Central memory CD8-positive, alpha-beta T cell (primary cell): ENCODE measurements at regions not wholly inside any gene's neighbourhood (a gene's known extent, or its start where the extent isn't known, plus 50 kb on each side); places are given as distances from the start of the nearest gene placed in this dataset.

ENCODE experiments used
- ATAC-seq: fragments of 150-1000 bp; cut with Tn5 transposase; replicated peaks from 2 replicates; pipeline ENCODE4 v1.10.0; 2022; ENCODE audit warnings: mild to moderate bottlenecking, moderate FRiP score, moderate number of reproducible peaks; ENCODE audit not compliant: poor library complexity, severe bottlenecking; ENCODE audit errors: extremely low read depth
- DNase-seq, 2 donors: peaks; one replicate each; pipeline ENCODE4 v3.0.0; 2021; ENCODE audit warnings: low spot score in 2 of 2
- H3K27ac Mint-ChIP-seq: one replicate; pipeline ENCODE4 v1.8.0; 2022; ENCODE audit warnings: low read depth, mild to moderate bottlenecking, moderate library complexity, mixed read lengths
- H3K27me3 Mint-ChIP-seq: one replicate; pipeline ENCODE4 v1.8.0; 2022; ENCODE audit warnings: mixed read lengths
- H3K36me3 Mint-ChIP-seq: one replicate; pipeline ENCODE4 v1.8.0; 2022; ENCODE audit warnings: mild to moderate bottlenecking, moderate library complexity, mixed read lengths; ENCODE audit not compliant: insufficient read depth
- H3K4me1 Mint-ChIP-seq: one replicate; pipeline ENCODE4 v1.8.0; 2022; ENCODE audit warnings: mixed read lengths
- H3K4me3 Mint-ChIP-seq: one replicate; pipeline ENCODE4 v1.8.0; 2022; ENCODE audit warnings: mild to moderate bottlenecking, moderate library complexity, mixed read lengths
- H3K9me3 Mint-ChIP-seq: one replicate; pipeline ENCODE4 v1.8.0; 2022; ENCODE audit warnings: mixed read lengths

DNA sequence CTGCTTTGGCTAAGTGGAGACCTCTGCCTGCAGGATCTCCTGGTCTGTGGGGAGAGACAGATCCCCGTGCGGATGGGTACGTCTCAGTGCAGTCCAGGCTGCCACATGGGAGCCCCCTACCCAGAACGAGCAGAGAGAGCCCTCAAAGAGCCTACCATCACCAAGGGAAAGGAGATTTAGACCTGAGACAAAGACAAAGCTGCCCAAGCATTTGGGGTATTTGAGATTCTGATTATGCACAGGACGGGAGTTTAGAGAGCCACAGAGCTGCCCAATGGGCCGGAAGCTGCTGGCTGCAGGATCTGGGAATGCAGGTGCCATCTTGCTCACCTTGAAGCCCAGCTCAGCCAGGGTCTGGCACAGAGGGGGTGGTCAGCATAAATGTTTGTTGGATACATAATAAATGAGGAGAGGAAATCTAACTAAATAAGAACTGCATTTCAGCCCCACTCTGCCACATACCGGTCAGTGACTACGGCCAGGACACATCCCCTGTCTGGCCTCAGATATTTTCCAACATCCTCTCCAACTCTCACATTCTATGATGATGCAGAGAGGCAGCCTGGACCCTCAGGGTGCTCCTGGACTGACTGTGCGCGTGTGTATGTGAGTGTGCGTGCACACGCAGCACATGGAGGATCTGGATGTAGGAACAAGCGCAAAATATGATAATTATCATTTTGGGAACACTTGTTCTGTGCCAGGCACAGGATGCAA, 157.8 kb downstream of the FGF18 start:
- H3K4me1 Mint-ChIP-seq: no peaks in the 10 kb centered on the region
- no peak overlapping the region for H3K4me3 Mint-ChIP-seq
- H3K27me3 Mint-ChIP-seq: peaks cover 47% of the 10 kb centered on the region
- no peaks in the 10 kb centered on the region for H3K9me3 Mint-ChIP-seq
- no peak overlapping the region for H3K27ac Mint-ChIP-seq
- DNase-seq (no peak), ATAC-seq (no peak)
- H3K36me3 Mint-ChIP-seq: peaks cover 1% of the 10 kb centered on the region

DNA sequence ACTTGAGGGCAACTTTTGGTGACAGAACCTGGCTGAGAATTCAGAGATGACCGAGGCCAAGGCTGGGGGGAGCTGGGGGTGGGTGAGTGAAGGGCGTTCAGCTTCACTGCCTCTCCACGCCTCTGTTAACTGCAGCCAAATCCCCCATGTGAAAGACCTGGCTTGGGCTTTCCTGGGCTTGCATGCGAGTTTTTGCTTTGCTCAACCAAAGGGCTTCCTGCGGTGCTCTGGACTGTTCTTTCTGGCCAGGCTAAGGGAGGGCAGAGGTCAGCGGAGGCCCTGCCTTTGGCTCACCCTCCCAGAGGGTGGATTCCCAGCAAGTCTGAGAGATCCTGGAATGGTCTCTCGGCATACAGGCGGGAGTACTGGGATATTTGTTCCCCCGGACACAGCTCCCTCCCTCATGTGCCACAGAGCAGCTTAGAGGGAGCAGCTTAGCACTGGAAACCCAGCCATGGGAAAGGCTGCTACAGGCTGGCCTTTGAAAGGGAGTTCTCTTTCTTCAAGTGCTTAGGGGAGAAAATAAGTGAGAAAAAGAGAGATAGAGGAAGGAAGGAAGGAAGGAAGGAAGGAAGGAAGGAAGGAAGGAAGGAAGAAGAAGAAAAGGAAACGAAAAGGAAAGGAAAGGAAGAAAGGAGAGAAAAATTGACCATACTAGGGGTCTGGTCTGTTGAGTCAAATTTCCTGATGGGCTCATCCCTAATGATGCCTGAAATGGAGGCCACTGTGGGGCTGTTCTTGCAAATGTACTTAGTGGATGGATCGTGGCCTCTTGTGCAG, 158.8 kb downstream of the FGF18 start:
- Mint-ChIP-seq H3K4me1 (no peaks in the 10 kb centered on the region), H3K36me3 (peaks cover 1% of the 10 kb centered on the region), H3K9me3 (no peaks in the 10 kb centered on the region), H3K27me3 (peaks cover 41% of the 10 kb centered on the region), H3K27ac (no peak overlapping the region), H3K4me3 (no peak overlapping the region)
- DNase-seq (no peak), ATAC-seq (no peak)

DNA sequence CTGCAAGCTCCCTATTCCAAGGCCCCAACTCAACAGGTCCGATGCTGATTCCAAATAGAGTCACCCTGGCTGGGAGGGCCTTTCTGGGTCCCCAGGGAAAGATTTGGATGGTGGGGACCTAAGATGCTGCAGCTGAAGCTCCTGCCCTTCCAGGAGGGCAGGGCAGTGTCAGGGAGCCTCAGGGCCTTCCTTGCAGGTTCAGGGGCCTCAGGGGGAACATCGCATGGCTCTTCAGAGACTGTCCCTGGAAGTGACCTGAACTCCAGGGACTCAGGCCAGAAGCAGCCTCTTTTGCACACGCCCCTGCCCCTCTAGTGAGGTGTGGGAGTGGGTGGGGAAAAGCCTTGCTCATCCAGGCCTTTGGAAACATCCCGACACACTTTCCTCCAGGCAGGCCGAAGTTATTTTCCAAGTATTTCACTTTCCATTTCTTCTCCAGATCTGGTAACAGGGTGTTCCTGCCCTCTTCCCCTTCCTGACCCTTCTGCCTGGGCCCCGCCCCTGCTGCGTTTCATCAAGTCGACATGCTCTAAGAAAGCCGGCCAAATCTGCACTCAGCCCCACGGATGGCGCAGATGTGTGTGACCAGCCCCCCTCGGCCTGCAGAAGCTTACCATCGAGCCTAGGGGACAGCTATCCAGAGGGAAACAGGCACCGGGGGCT, 159.5 kb downstream of the FGF18 start:
- no peak overlapping the region for H3K4me3 Mint-ChIP-seq
- H3K4me1 Mint-ChIP-seq: no peaks in the 10 kb centered on the region
- no peak overlapping the region for H3K27ac Mint-ChIP-seq
- DNase-seq (no peak), ATAC-seq (no peak)
- peaks cover 41% of the 10 kb centered on the region for H3K27me3 Mint-ChIP-seq
- no peaks in the 10 kb centered on the region for H3K9me3 Mint-ChIP-seq
- H3K36me3 Mint-ChIP-seq: peaks cover 1% of the 10 kb centered on the region

DNA sequence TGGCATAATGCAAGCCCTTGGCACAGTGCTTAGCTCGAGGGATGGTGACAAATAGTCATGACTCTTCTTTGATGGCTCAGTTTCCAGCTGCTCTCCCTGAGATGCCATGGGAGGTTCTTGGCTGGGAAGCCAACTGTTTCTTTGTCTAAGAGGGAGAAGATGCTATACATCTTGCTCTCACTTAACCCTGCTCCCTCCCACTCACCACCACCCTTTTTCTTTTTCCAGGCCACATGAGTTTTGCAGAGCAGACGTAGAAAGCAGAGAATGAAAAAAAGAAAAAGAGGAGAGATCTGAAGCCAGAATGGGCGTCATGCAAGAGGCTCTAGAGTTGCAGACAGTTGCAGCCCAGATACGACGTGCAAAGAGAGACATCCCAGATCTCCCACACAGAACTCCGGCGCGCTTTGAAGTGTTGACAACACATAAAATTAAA, 160.5 kb downstream of the FGF18 start:
- no peak for ATAC-seq
- Mint-ChIP-seq H3K27me3 (peaks cover 43% of the 10 kb centered on the region), H3K4me1 (no peaks in the 10 kb centered on the region)

DNA sequence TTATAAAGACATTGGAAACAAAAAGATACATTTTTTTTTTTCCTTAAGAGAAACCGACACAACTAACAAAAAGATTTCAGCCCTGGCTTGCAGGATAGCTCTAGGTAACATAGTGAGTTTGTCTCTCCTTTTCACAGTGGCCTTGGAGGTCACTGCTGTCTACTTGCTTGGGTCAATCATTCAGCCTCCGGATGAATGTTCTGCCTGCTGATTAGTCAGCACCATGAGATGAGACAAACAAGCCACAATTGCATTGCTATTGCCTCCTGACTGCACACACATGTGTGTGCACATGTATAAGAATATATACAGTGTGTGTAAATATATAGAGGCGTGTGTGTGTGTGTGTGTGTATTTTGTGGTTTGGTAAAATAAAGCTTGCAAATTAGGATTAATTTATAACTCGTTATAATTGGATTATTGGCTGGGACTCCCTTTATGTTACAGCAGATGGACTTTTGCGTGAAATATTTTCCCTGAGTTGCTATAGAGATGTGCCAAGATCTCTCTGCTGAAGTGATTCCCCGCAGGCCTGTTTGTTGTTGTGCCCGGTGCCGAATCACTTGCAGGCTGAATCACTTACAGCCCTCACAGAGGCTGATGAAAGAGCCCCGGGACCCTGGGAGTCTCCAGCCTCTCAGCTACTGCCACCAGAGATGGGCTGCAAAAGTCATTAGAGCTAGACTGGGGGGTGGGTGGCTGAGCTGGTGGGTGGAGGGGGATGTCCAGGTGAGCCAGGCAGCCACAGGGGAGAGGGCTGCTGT, 161.2 kb downstream of the FGF18 start:
- Mint-ChIP-seq H3K36me3 (peaks cover 1% of the 10 kb centered on the region), H3K4me1 (no peaks in the 10 kb centered on the region), H3K4me3 (no peak overlapping the region), H3K9me3 (no peaks in the 10 kb centered on the region), H3K27ac (no peak overlapping the region), H3K27me3 (peaks cover 36% of the 10 kb centered on the region)
- ATAC-seq (no peak), DNase-seq (no peak)

More for the DNA sequence above, 160.5 kb downstream of the FGF18 start:
- Mint-ChIP-seq H3K4me3 (no peak overlapping the region), H3K36me3 (peaks cover 1% of the 10 kb centered on the region), H3K27ac (no peak overlapping the region), H3K9me3 (no peaks in the 10 kb centered on the region)
- no peak for DNase-seq

DNA sequence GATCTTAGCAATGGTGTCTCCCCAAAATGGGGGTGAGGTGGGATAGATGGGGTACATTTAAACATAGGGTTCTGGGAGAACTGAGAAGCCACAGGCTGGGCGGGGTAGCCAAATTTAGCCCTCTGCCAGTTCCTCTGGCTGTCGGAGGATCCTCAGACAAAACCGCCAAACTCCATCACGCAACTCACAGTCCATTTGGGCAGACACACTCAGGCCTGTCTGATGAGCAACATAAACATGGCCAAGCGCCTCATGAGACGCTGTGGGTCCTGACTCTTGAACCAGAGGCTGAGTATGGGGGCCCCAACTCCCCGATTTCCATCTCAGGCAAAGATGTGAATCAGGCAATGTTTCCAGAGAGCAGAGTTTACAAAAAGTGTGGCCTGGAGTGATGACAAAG, 162.3 kb downstream of the FGF18 start:
- no peak for DNase-seq
- Mint-ChIP-seq H3K4me1 (no peaks in the 10 kb centered on the region), H3K36me3 (peaks cover 1% of the 10 kb centered on the region)

DNA sequence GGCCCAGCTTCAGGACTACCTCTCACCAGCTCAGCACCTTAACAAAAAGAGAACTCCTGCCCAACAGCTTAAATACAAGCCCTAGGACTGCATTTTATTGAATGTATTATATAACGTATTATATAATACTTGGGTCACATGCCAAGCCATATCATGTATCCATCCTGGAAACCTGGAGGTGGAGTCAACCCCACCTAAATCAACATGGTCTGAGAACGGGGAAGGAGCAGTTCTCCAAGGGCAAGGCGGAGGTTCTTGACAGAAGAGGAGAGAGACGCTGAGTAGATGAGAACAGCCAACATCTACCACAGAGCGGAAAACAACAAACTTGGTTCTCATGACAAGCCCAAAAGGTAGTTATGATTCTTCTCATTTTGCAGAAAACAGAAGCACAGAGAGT, 163.4 kb downstream of the FGF18 start:
- Mint-ChIP-seq H3K27me3 (peaks cover 31% of the 10 kb centered on the region), H3K36me3 (peaks cover 1% of the 10 kb centered on the region), H3K27ac (no peak overlapping the region), H3K4me3 (no peak overlapping the region), H3K4me1 (no peaks in the 10 kb centered on the region), H3K9me3 (no peaks in the 10 kb centered on the region)
- no peak for ATAC-seq
- no peak for DNase-seq

More for the DNA sequence above, 162.3 kb downstream of the FGF18 start:
- H3K9me3 Mint-ChIP-seq: no peaks in the 10 kb centered on the region
- ATAC-seq: no peak
- no peak overlapping the region for H3K4me3 Mint-ChIP-seq
- no peak overlapping the region for H3K27ac Mint-ChIP-seq
- H3K27me3 Mint-ChIP-seq: peaks cover 28% of the 10 kb centered on the region

DNA sequence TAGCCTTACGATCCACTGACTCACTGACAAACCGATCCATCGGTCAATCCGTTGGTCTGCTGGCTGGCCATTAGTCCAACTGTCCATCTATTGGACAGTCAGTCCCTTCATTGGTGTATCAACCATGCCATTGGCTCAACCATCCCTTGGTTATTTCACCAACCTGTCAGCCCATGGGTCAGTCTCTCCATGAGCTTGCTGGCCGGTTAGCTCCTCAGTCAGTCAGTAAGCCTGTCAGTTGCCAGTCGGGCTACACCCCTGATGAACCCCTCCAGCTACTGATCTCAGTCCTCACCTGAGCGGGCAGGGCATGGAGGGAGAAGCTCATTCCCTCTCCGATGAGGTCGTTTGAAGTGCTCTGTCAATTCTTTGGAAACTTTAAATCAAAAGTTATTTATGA, 166.5 kb downstream of the FGF18 start:
- H3K4me3 Mint-ChIP-seq: no peak overlapping the region
- no peaks in the 10 kb centered on the region for H3K9me3 Mint-ChIP-seq
- peaks cover 34% of the 10 kb centered on the region for H3K27me3 Mint-ChIP-seq

DNA sequence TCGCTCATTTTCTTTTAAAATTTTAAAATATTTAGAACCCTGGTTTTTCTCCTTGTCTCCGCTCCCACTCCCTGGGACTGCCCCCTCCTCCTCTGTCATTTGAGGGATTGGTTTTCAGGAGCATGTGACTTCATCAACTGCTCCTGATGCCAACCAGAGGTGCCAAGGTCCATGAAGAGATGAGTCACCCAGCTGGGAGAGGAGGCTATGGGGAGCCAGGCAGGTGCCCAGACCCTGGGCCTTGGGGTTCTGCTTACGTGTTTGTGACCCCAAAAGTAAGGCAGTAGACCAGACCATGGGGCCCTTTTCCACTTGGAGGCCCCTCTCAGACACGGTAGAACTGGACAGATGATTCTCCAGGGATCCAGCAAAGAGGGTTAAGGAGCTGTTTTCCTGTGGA, 167.0 kb downstream of the FGF18 start:
- no peak for ATAC-seq
- Mint-ChIP-seq H3K27ac (no peak overlapping the region), H3K4me3 (no peak overlapping the region), H3K4me1 (no peaks in the 10 kb centered on the region), H3K9me3 (no peaks in the 10 kb centered on the region), H3K27me3 (peaks cover 38% of the 10 kb centered on the region), H3K36me3 (peaks cover 1% of the 10 kb centered on the region)
- DNase-seq: no peak

More for the DNA sequence above, 166.5 kb downstream of the FGF18 start:
- ATAC-seq (no peak), DNase-seq (no peak)
- no peak overlapping the region for H3K27ac Mint-ChIP-seq
- peaks cover 1% of the 10 kb centered on the region for H3K36me3 Mint-ChIP-seq
- H3K4me1 Mint-ChIP-seq: no peaks in the 10 kb centered on the region

DNA sequence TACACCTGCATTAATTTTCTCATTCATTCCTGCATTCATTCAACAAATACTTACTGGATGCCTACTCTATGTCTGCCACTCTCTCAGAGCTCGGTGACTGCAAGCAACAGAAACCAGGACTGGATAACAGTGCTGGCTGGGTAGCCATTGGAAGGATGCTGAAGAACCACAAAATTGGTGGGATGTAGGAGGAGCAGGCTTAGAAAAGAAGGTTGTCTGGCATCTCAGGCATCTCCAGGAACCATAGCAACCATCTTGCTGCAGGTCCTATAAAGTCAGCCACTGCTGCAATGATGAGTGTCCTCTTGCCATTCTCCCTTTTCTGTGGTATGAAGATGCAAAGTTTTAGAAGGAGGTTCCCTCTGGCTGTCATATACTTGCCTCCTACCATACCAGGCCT, 168.6 kb downstream of the FGF18 start:
- Mint-ChIP-seq H3K27ac (no peak overlapping the region), H3K9me3 (no peaks in the 10 kb centered on the region), H3K27me3 (peaks cover 38% of the 10 kb centered on the region), H3K4me1 (no peaks in the 10 kb centered on the region), H3K36me3 (no peaks in the 10 kb centered on the region), H3K4me3 (no peak overlapping the region)
- DNase-seq (no peak), ATAC-seq (no peak)

DNA sequence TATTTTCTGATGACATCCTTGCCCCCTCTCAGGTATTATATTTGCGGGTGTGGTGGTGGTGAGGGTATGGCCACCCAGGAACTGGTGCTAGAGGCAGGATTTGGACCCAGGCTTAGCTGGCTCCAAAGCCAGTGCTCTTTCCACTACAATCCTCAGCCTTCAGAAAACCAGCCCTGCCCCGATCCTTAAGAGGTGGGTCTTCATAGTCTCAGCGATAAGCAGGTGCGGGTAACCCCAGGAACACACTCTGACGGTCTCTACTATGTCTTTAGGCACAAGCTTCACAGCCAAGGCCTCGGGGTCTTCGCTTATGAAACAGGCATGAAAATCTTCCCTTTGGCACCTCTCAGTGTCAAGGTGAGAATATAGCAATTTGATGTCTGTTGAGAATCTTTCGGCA, 169.3 kb downstream of the FGF18 start:
- Mint-ChIP-seq H3K9me3 (no peaks in the 10 kb centered on the region), H3K4me1 (no peaks in the 10 kb centered on the region), H3K4me3 (no peak overlapping the region), H3K36me3 (no peaks in the 10 kb centered on the region), H3K27me3 (peaks cover 38% of the 10 kb centered on the region), H3K27ac (no peak overlapping the region)
- DNase-seq (no peak), ATAC-seq (no peak)

DNA sequence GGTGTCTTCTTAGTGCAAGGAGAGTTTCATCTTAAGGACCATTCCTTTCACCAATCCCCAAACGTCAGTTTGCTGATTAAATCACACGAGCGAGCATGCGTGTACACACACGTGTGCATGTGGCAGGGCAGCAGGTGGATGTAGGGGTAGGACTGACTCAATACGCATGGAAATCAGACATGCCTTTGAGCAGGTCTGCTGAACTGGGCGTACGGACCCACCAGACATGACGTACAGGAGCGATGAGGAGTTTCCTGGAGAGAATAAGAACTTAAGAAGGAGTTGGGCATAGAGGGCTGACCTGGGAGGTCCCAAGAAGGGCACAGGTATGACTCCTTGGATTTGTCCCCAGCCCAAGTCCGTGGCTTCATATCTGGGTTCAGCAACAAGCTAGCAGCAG, 170.0 kb downstream of the FGF18 start:
- Mint-ChIP-seq H3K27me3 (peaks cover 34% of the 10 kb centered on the region), H3K36me3 (no peaks in the 10 kb centered on the region), H3K27ac (no peak overlapping the region), H3K9me3 (no peaks in the 10 kb centered on the region), H3K4me1 (no peaks in the 10 kb centered on the region), H3K4me3 (no peak overlapping the region)
- DNase-seq (no peak), ATAC-seq (no peak)
